ENCODE measurements at regions not wholly inside any gene's neighbourhood (a gene's known extent, or its start where the extent isn't known, plus 50 kb on each side); places are given as distances from the start of the nearest gene placed in this dataset.

DNA sequence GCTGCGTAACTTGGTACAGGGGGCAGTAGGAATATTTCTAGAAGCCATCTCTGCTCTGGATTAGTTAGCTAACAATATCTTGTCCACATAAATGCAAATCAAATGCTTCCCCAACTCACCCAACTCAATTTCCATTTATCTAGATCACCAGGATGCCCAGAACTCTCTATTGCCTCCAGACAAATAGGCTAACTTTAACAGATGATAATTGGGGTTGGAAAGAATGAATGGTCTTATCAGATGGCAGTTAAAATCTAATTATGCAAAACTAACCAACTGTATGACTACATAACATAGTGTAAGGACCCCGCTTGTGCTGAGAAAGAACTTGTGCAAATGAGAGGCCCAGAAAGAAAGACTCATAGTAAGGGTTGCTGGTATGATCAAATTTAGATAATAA is 1024.8 kb downstream of the PLA2G4A start:
- TF ChIP-seq CTCF (IDR thresholded peaks at IDR 0.05; ENCODE audit: low read length) (no peak), EZH2phosphoT487 (IDR thresholded peaks at IDR 0.05; ENCODE audit: low read length) (no peak), EZH2 (optimal IDR thresholded peaks at IDR 0.05; ENCODE audit: low read depth, low read length) (no peak)

All from MM.1S (cell line).